Adipocyte (in vitro differentiated cells): ENCODE measurements at regions not wholly inside any gene's neighbourhood (a gene's known extent, or its start where the extent isn't known, plus 50 kb on each side); places are given as distances from the start of the nearest gene placed in this dataset.
"Not testable (repeated sequence)": the region's sequence is repeated elsewhere in the genome, so short reads cannot be mapped to it uniquely, and the experiment has no call there.

Experiments
- DNase-seq: peaks from one replicate; pipeline ENCODE4 v3.0.0-alpha.2; 2015; ENCODE audit warnings: low read depth
- H3K27me3 ChIP-seq: replicated peaks from 2 replicates; pipeline ENCODE4 v1.7.0; 2013; ENCODE audit warnings: mild to moderate bottlenecking, low read length, moderate library complexity; ENCODE audit not compliant: control insufficient read depth, insufficient read depth
- H3K36me3 ChIP-seq: 2 replicates; pipeline ENCODE4 v1.7.0; 2013; ENCODE audit warnings: low read length, mild to moderate bottlenecking, moderate library complexity; ENCODE audit not compliant: control insufficient read depth, insufficient read depth, severe bottlenecking
- H3K4me1 ChIP-seq: 2 replicates; pipeline ENCODE4 v1.7.0; 2013; ENCODE audit warnings: mild to moderate bottlenecking, low read length, moderate library complexity; ENCODE audit not compliant: control insufficient read depth, insufficient read depth
- H3K4me3 ChIP-seq: 2 replicates; pipeline ENCODE4 v1.7.0; 2013; ENCODE audit warnings: mild to moderate bottlenecking, low read length, moderate library complexity
- H3K9ac ChIP-seq: 2 replicates; pipeline ENCODE4 v1.7.0; 2013; ENCODE audit warnings: mild to moderate bottlenecking, low read length, moderate library complexity
- H3K9me3 ChIP-seq: 2 replicates; pipeline ENCODE4 v1.7.0; 2013; ENCODE audit warnings: mild to moderate bottlenecking, low read length, moderate library complexity; ENCODE audit not compliant: control insufficient read depth

- DNase-seq = no peak
- no peaks in the 10 kb centered on the region for H3K9me3 ChIP-seq
- peaks cover 3% of the 10 kb centered on the region for H3K27me3 ChIP-seq
- H3K36me3 ChIP-seq = no peaks in the 10 kb centered on the region
- H3K4me1 ChIP-seq = no peaks in the 10 kb centered on the region
- no peak overlapping the region for H3K9ac ChIP-seq
- no peak overlapping the region for H3K4me3 ChIP-seq
These were observed 74.7 kb downstream of the PTTG1 start for GRCh38 chr5:160496334-160496733.

GRCh38 chr5:160496784-160497183 is 75.1 kb downstream of the PTTG1 start:
- Histone ChIP-seq H3K9me3 (no peaks in the 10 kb centered on the region), H3K4me1 (no peaks in the 10 kb centered on the region), H3K4me3 (no peak overlapping the region), H3K36me3 (no peaks in the 10 kb centered on the region), H3K27me3 (peaks cover 3% of the 10 kb centered on the region), H3K9ac (no peak overlapping the region)
- DNase-seq = no peak

GRCh38 chr5:160497878-160498277 is 76.2 kb downstream of the PTTG1 start:
- no peak for DNase-seq
- no peaks in the 10 kb centered on the region for H3K9me3 ChIP-seq
- H3K36me3 ChIP-seq = no peaks in the 10 kb centered on the region
- H3K4me3 ChIP-seq = no peak overlapping the region
- H3K27me3 ChIP-seq = peaks cover 3% of the 10 kb centered on the region
- H3K4me1 ChIP-seq = no peaks in the 10 kb centered on the region
- H3K9ac ChIP-seq = no peak overlapping the region

- H3K4me3 ChIP-seq, H3K9ac ChIP-seq, H3K36me3 ChIP-seq, H3K27me3 ChIP-seq, H3K9me3 ChIP-seq, H3K4me1 ChIP-seq, DNase-seq: not testable (repeated sequence)
These were observed 76.9 kb downstream of the PTTG1 start for GRCh38 chr5:160498441-160499043.

GRCh38 chr5:160500786-160501779 is 79.4 kb downstream of the PTTG1 start:
- H3K4me3 ChIP-seq = no peak overlapping the region
- H3K9me3 ChIP-seq = no peaks in the 10 kb centered on the region
- no peak for DNase-seq
- H3K36me3 ChIP-seq = no peaks in the 10 kb centered on the region
- no peak overlapping the region for H3K9ac ChIP-seq
- H3K4me1 ChIP-seq = no peaks in the 10 kb centered on the region
- H3K27me3 ChIP-seq = no peaks in the 10 kb centered on the region

GRCh38 chr5:160504906-160505305 is 83.3 kb downstream of the PTTG1 start:
- no peaks in the 10 kb centered on the region for H3K27me3 ChIP-seq
- no peaks in the 10 kb centered on the region for H3K9me3 ChIP-seq
- no peaks in the 10 kb centered on the region for H3K36me3 ChIP-seq
- no peak overlapping the region for H3K4me3 ChIP-seq
- no peak overlapping the region for H3K9ac ChIP-seq
- H3K4me1 ChIP-seq = no peaks in the 10 kb centered on the region
- DNase-seq = no peak

- Histone ChIP-seq H3K36me3 (no peaks in the 10 kb centered on the region), H3K4me1 (no peaks in the 10 kb centered on the region), H3K27me3 (no peaks in the 10 kb centered on the region), H3K4me3 (no peak overlapping the region), H3K9ac (no peak overlapping the region), H3K9me3 (no peaks in the 10 kb centered on the region)
- peak; percentile 12 for DNase-seq
These were observed 84.7 kb downstream of the PTTG1 start for GRCh38 chr5:160506006-160507004.

- Histone ChIP-seq H3K9me3 (no peaks in the 10 kb centered on the region), H3K9ac (no peak overlapping the region), H3K4me1 (no peaks in the 10 kb centered on the region), H3K4me3 (no peak overlapping the region), H3K27me3 (peaks cover 9% of the 10 kb centered on the region), H3K36me3 (no peaks in the 10 kb centered on the region)
- DNase-seq = peak; percentile 26
These were observed 85.6 kb downstream of the PTTG1 start for GRCh38 chr5:160507221-160507721.

GRCh38 chr5:160508780-160509361 is 87.2 kb downstream of the PTTG1 start:
- Histone ChIP-seq H3K9ac (no peak overlapping the region), H3K4me3 (no peak overlapping the region), H3K4me1 (no peaks in the 10 kb centered on the region), H3K27me3 (peaks cover 20% of the 10 kb centered on the region), H3K36me3 (no peaks in the 10 kb centered on the region), H3K9me3 (no peaks in the 10 kb centered on the region)
- DNase-seq = peak; percentile 94

GRCh38 chr5:160511280-160511929 is 89.8 kb downstream of the PTTG1 start:
- Histone ChIP-seq H3K9me3 (no peaks in the 10 kb centered on the region), H3K27me3 (peaks cover 27% of the 10 kb centered on the region), H3K4me3 (no peak overlapping the region), H3K9ac (no peak overlapping the region), H3K36me3 (no peaks in the 10 kb centered on the region), H3K4me1 (no peaks in the 10 kb centered on the region)
- DNase-seq = no peak
